Gastroesophageal sphincter (tissue), 4 donors: ENCODE measurements at regions not wholly inside any gene's neighbourhood (a gene's known extent, or its start where the extent isn't known, plus 50 kb on each side); places are given as distances from the start of the nearest gene placed in this dataset.

ENCODE experiments used
- ATAC-seq: fragments of 150-250 bp; one replicate; pipeline ENCODE4 v1.9.1; 2016; ENCODE audit warnings: mild to moderate bottlenecking, moderate library complexity
- H3K27ac ChIP-seq, 4 donors: fragments of 200-600 bp; sonication (generic) in 3 of 4; 1 replicate in 3 of 4; 2 replicates in 1 of 4; pipeline ENCODE4 v1.5.1; 2016 to 2019
- H3K27me3 ChIP-seq: fragments of 200-600 bp; sonication (generic); one replicate; pipeline ENCODE4 v1.5.1; 2019
- H3K36me3 ChIP-seq, 2 donors: fragments of 200-600 bp; sonication (generic); one replicate each; pipeline ENCODE4 v1.5.1; 2019; ENCODE audit warnings: control low read depth in 1 of 2
- H3K4me1 ChIP-seq, 3 donors: fragments of 200-600 bp; sonication (generic); 1 replicate in 2 of 3; 2 replicates in 1 of 3; pipeline ENCODE4 v1.5.1; 2016 to 2019; ENCODE audit warnings: control low read depth in 2 of 3
- H3K4me3 ChIP-seq, 2 donors: fragments of 200-600 bp; sonication (generic); one replicate each; pipeline ENCODE4 v1.5.1; 2019; ENCODE audit warnings: mild to moderate bottlenecking in 1 of 2, moderate library complexity in 1 of 2
- H3K9me3 ChIP-seq, 3 donors: fragments of 200-600 bp; sonication (generic); one replicate each; pipeline ENCODE4 v1.5.1; 2017 to 2019; ENCODE audit warnings: control low read depth in 2 of 3
- EP300 ChIP-seq: sonication (generic); formaldehyde crosslinking; IDR thresholded peaks from one replicate; pipeline ENCODE4 v1.6.1; 2017; ENCODE audit warnings: antibody characterized with exemption, mild to moderate bottlenecking
- POLR2A ChIP-seq, 2 donors: fragments of 450-650 bp; IDR thresholded peaks; one replicate each; pipeline ENCODE4 v1.6.1; 2017; ENCODE audit warnings: antibody characterized with exemption in 2 of 2, mild to moderate bottlenecking in 2 of 2, moderate library complexity in 1 of 2
- POLR2AphosphoS5 ChIP-seq: sonication (generic); formaldehyde crosslinking; IDR thresholded peaks from one replicate; pipeline ENCODE4 v1.6.1; 2017; ENCODE audit warnings: antibody characterized with exemption
- WGBS, 2 donors: methylation state at CpG; one replicate each; pipeline ENCODE4 v1.1.5; 2018; ENCODE audit warnings: low coverage in 1 of 2; 5-methylcytosine and 5-hydroxymethylcytosine counted together
- TF ChIP-seq, protein P1 (sequence below), 4 experiments: fragments of 200-600 bp in 2 of 4; fragments of 450-650 bp in 2 of 4; sonication (generic) in 1 of 4; IDR thresholded peaks; one replicate each; pipeline ENCODE4 v1.5.1; 2017 to 2019; ENCODE audit warnings: antibody characterized with exemption in 4 of 4, mild to moderate bottlenecking in 2 of 4, moderate library complexity in 2 of 4

- TF ChIP-seq POLR2AphosphoS5 (no peak), EP300 (no peak), POLR2A (IDR thresholded peaks at IDR 0.05) (no peak)
- TF ChIP-seq, protein P1, sequence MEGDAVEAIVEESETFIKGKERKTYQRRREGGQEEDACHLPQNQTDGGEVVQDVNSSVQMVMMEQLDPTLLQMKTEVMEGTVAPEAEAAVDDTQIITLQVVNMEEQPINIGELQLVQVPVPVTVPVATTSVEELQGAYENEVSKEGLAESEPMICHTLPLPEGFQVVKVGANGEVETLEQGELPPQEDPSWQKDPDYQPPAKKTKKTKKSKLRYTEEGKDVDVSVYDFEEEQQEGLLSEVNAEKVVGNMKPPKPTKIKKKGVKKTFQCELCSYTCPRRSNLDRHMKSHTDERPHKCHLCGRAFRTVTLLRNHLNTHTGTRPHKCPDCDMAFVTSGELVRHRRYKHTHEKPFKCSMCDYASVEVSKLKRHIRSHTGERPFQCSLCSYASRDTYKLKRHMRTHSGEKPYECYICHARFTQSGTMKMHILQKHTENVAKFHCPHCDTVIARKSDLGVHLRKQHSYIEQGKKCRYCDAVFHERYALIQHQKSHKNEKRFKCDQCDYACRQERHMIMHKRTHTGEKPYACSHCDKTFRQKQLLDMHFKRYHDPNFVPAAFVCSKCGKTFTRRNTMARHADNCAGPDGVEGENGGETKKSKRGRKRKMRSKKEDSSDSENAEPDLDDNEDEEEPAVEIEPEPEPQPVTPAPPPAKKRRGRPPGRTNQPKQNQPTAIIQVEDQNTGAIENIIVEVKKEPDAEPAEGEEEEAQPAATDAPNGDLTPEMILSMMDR (IDR thresholded peaks at IDR 0.05), result no peak
- H3K4me3 ChIP-seq, result no peak overlapping the region
- H3K27ac ChIP-seq, result no peak overlapping the region
- no peaks in the 10 kb centered on the region for H3K4me1 ChIP-seq
- H3K9me3 ChIP-seq, result peaks cover 0 to 13% (median 0%) of the 10 kb centered on the region in 3 donors
- WGBS, 2 donors, result 24 to 52% methylated on average over 2 of the region's 2 CpGs
- no peaks in the 10 kb centered on the region for H3K27me3 ChIP-seq
- H3K36me3 ChIP-seq, result no peaks in the 10 kb centered on the region
- no peak for ATAC-seq
Observed at GRCh38 chr15:94804613-94805012, 573.3 kb downstream of the MCTP2 start.

- Histone ChIP-seq H3K9me3 (no peaks in the 10 kb centered on the region), H3K27me3 (no peaks in the 10 kb centered on the region), H3K4me3 (no peak overlapping the region), H3K27ac (no peak overlapping the region), H3K4me1 (no peaks in the 10 kb centered on the region), H3K36me3 (no peaks in the 10 kb centered on the region)
- TF ChIP-seq, protein P1 (IDR thresholded peaks at IDR 0.05), result no peak
- TF ChIP-seq POLR2AphosphoS5 (no peak), EP300 (no peak), POLR2A (IDR thresholded peaks at IDR 0.05) (no peak)
- ATAC-seq, result no peak
- 57 to 86% methylated on average over 3 of the region's 4 CpGs for WGBS, 2 donors
Observed at GRCh38 chr15:94815110-94815731, 583.9 kb downstream of the MCTP2 start.

DNA sequence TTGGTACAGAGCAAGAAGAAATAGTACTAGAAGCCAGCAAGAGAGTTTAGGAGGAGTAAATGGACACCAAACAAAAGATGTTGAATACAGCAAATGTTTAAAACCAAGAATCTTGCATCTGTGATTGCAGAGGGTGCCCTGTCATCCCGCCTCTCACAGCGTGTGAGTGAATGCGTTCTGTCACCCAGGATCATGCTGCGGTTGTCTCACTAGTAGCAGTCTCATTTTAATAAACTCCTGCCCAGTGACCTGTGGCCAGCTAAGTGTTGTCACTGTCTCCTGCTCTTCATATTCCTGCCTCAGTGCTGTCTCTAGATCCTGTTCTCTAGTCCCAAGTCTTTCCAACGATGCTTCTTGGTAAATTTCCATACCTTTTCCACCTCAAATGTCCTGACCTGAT, 584.6 kb downstream of the MCTP2 start:
- WGBS, 2 donors, result 76 to 82% methylated on average over 2 to 5 of the region's 5 CpGs
- ATAC-seq, result no peak
- no peaks in the 10 kb centered on the region for H3K36me3 ChIP-seq
- no peaks in the 10 kb centered on the region for H3K4me1 ChIP-seq
- H3K4me3 ChIP-seq, result no peak overlapping the region
- no peak for TF ChIP-seq POLR2A (IDR thresholded peaks at IDR 0.05)
- TF ChIP-seq, protein P1 (IDR thresholded peaks at IDR 0.05), result no peak
- TF ChIP-seq POLR2AphosphoS5, result no peak
- TF ChIP-seq EP300, result no peak
- H3K27me3 ChIP-seq, result no peaks in the 10 kb centered on the region
- no peaks in the 10 kb centered on the region for H3K9me3 ChIP-seq
- no peak overlapping the region for H3K27ac ChIP-seq

GRCh38 chr15:94829887-94830884, 598.8 kb downstream of the MCTP2 start:
- WGBS, 2 donors, result 96 to 97% methylated on average over 9 to 10 of the region's 15 CpGs

More at GRCh38 chr15:94829887-94830884, 598.8 kb downstream of the MCTP2 start:
- Histone ChIP-seq H3K36me3 (no peaks in the 10 kb centered on the region), H3K9me3 (peaks cover 0 to 6% (median 0%) of the 10 kb centered on the region in 3 donors), H3K27me3 (no peaks in the 10 kb centered on the region), H3K4me1 (no peaks in the 10 kb centered on the region), H3K27ac (no peak overlapping the region), H3K4me3 (no peak overlapping the region)
- TF ChIP-seq POLR2AphosphoS5 (no peak), EP300 (no peak), POLR2A (IDR thresholded peaks at IDR 0.05) (no peak)
- TF ChIP-seq, protein P1 (IDR thresholded peaks at IDR 0.05), result no peak
- no peak for ATAC-seq
